ENCODE measurements at regions not wholly inside any gene's neighbourhood (a gene's known extent, or its start where the extent isn't known, plus 50 kb on each side); places are given as distances from the start of the nearest gene placed in this dataset.

- H3K27me3 ChIP-seq (ENCODE audit: insufficient read depth), result no peaks in the 10 kb centered on the region
- CTCF ChIA-PET, result no interaction called here
Measured at GRCh38 chr9:102482776-102483175, 512.4 kb upstream of the CYLC2 start.

GRCh38 chr9:102479191-102479590, 515.9 kb upstream of the CYLC2 start:
- POLR2A ChIA-PET, result no interaction called here
- 9% methylated on average over 3 of the region's 3 CpGs for WGBS (ENCODE audit: low lambda C conversion rate)
- CTCF ChIA-PET, result no interaction called here
- TF ChIP-seq NRF1 (IDR thresholded peaks at IDR 0.05; ENCODE audit: low read depth, low read length), result no peak
- no peak for TF ChIP-seq USF1 (IDR thresholded peaks at IDR 0.05; ENCODE audit: borderline replicate concordance, low read depth)
- TF ChIP-seq IRF3 (IDR thresholded peaks at IDR 0.05; ENCODE audit: low read depth, low read length), result no peak
- TF ChIP-seq, protein P1, sequence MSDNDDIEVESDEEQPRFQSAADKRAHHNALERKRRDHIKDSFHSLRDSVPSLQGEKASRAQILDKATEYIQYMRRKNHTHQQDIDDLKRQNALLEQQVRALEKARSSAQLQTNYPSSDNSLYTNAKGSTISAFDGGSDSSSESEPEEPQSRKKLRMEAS (IDR thresholded peaks at IDR 0.05; ENCODE audit: low read depth), result no peak
- TF ChIP-seq JUND (IDR thresholded peaks at IDR 0.05), result no peak
- no peak for TF ChIP-seq RCOR1 (IDR thresholded peaks at IDR 0.05; ENCODE audit: low read length)
- TF ChIP-seq GATA2 (CRISPR knock-in tag; IDR thresholded peaks at IDR 0.05), result no peak
- no peak for TF ChIP-seq GABPA (IDR thresholded peaks at IDR 0.05; ENCODE audit: low read depth)
- TF ChIP-seq, protein P2, sequence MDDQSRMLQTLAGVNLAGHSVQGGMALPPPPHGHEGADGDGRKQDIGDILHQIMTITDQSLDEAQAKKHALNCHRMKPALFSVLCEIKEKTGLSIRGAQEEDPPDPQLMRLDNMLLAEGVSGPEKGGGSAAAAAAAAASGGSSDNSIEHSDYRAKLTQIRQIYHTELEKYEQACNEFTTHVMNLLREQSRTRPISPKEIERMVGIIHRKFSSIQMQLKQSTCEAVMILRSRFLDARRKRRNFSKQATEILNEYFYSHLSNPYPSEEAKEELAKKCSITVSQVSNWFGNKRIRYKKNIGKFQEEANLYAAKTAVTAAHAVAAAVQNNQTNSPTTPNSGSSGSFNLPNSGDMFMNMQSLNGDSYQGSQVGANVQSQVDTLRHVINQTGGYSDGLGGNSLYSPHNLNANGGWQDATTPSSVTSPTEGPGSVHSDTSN (IDR thresholded peaks at IDR 0.05), result no peak

More at GRCh38 chr9:102482776-102483175, 512.4 kb upstream of the CYLC2 start:
- no peaks in the 10 kb centered on the region for H4K20me1 ChIP-seq (ENCODE audit: insufficient read depth)
- H3K27ac ChIP-seq (ENCODE audit: low read depth in 2 of 2, low read length in 1 of 2), result no peak overlapping the region
- H3K9me3 ChIP-seq, result no peaks in the 10 kb centered on the region
- H3K79me2 ChIP-seq (ENCODE audit: insufficient read depth), result no peaks in the 10 kb centered on the region
- no peak overlapping the region for H3K9ac ChIP-seq
- H3F3A ChIP-seq (replicated peaks; ENCODE audit: insufficient read depth), result no peaks in the 10 kb centered on the region
- no peaks in the 10 kb centered on the region for H3K36me3 ChIP-seq (replicated peaks in 1 of 2; ENCODE audit: control insufficient read depth in 1 of 2, insufficient read depth in 2 of 2, low read length in 1 of 2)
- H3K4me1 ChIP-seq (ENCODE audit: control insufficient read depth in 1 of 2, insufficient read depth in 2 of 2, low read depth in 1 of 2, low read length in 1 of 2), result no peaks in the 10 kb centered on the region
- no peak for DNase-seq
- no peak for TF ChIP-seq FOXM1 (IDR thresholded peaks at IDR 0.05; ENCODE audit: low read depth)
- no peak for TF ChIP-seq NFIC (IDR thresholded peaks at IDR 0.05; ENCODE audit: borderline replicate concordance)
- no peak for TF ChIP-seq RCOR1 (IDR thresholded peaks at IDR 0.05; ENCODE audit: low read length)
- TF ChIP-seq, protein P3, sequence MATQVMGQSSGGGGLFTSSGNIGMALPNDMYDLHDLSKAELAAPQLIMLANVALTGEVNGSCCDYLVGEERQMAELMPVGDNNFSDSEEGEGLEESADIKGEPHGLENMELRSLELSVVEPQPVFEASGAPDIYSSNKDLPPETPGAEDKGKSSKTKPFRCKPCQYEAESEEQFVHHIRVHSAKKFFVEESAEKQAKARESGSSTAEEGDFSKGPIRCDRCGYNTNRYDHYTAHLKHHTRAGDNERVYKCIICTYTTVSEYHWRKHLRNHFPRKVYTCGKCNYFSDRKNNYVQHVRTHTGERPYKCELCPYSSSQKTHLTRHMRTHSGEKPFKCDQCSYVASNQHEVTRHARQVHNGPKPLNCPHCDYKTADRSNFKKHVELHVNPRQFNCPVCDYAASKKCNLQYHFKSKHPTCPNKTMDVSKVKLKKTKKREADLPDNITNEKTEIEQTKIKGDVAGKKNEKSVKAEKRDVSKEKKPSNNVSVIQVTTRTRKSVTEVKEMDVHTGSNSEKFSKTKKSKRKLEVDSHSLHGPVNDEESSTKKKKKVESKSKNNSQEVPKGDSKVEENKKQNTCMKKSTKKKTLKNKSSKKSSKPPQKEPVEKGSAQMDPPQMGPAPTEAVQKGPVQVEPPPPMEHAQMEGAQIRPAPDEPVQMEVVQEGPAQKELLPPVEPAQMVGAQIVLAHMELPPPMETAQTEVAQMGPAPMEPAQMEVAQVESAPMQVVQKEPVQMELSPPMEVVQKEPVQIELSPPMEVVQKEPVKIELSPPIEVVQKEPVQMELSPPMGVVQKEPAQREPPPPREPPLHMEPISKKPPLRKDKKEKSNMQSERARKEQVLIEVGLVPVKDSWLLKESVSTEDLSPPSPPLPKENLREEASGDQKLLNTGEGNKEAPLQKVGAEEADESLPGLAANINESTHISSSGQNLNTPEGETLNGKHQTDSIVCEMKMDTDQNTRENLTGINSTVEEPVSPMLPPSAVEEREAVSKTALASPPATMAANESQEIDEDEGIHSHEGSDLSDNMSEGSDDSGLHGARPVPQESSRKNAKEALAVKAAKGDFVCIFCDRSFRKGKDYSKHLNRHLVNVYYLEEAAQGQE (IDR thresholded peaks at IDR 0.05; ENCODE audit: low read depth, low read length), result no peak
- no peak for TF ChIP-seq USF2 (IDR thresholded peaks at IDR 0.05; ENCODE audit: borderline replicate concordance, low read depth, low read length)
- TF ChIP-seq, protein P2 (IDR thresholded peaks at IDR 0.05), result no peak
- TF ChIP-seq GATA2 (CRISPR knock-in tag; IDR thresholded peaks at IDR 0.05), result no peak
- TF ChIP-seq TCF12 (IDR thresholded peaks at IDR 0.05), result no peak
- TF ChIP-seq YY1 (IDR thresholded peaks at IDR 0.05; ENCODE audit: low read depth), result no peak
- no peak for TF ChIP-seq MXI1 (IDR thresholded peaks at IDR 0.05; ENCODE audit: low read depth, low read length)
- TF ChIP-seq GABPA (IDR thresholded peaks at IDR 0.05; ENCODE audit: low read depth), result no peak
- no peak for TF ChIP-seq RFX5 (IDR thresholded peaks at IDR 0.05; ENCODE audit: low read length)
- TF ChIP-seq EZH2phosphoT487 (IDR thresholded peaks at IDR 0.05; ENCODE audit: borderline replicate concordance, low read depth), result no peak
- TF ChIP-seq SMC3 (IDR thresholded peaks at IDR 0.05; ENCODE audit: low read depth, low read length), result no peak
- H3K4me3 ChIP-seq (ENCODE audit: low read depth in 2 of 2, low read length in 1 of 2), result no peak overlapping the region
- H3K4me2 ChIP-seq, result no peak overlapping the region
- POLR2A ChIA-PET, result no interaction called here
- H3K9me2 ChIP-seq, result no peaks in the 10 kb centered on the region
- 3% methylated on average over 1 of the region's 1 CpG for WGBS (ENCODE audit: low lambda C conversion rate)
- H2AFZ ChIP-seq (ENCODE audit: low read depth), result no peak overlapping the region

More at GRCh38 chr9:102479191-102479590, 515.9 kb upstream of the CYLC2 start:
- no peak overlapping the region for H3K27ac ChIP-seq (ENCODE audit: low read depth in 2 of 2, low read length in 1 of 2)
- no peak overlapping the region for H2AFZ ChIP-seq (ENCODE audit: low read depth)
- H3K27me3 ChIP-seq (ENCODE audit: insufficient read depth), result no peaks in the 10 kb centered on the region
- no peaks in the 10 kb centered on the region for H3K36me3 ChIP-seq (replicated peaks in 1 of 2; ENCODE audit: control insufficient read depth in 1 of 2, insufficient read depth in 2 of 2, low read length in 1 of 2)
- no peaks in the 10 kb centered on the region for H3K79me2 ChIP-seq (ENCODE audit: insufficient read depth)
- H3F3A ChIP-seq (replicated peaks; ENCODE audit: insufficient read depth), result no peaks in the 10 kb centered on the region
- H3K4me3 ChIP-seq (ENCODE audit: low read depth in 2 of 2, low read length in 1 of 2), result no peak overlapping the region
- H3K9ac ChIP-seq, result no peak overlapping the region
- no peaks in the 10 kb centered on the region for H3K9me3 ChIP-seq
- no peaks in the 10 kb centered on the region for H3K9me2 ChIP-seq
- no peak for DNase-seq
- H3K4me1 ChIP-seq (ENCODE audit: control insufficient read depth in 1 of 2, insufficient read depth in 2 of 2, low read depth in 1 of 2, low read length in 1 of 2), result no peaks in the 10 kb centered on the region
- H3K4me2 ChIP-seq, result no peak overlapping the region
- no peaks in the 10 kb centered on the region for H4K20me1 ChIP-seq (ENCODE audit: insufficient read depth)
